ENCODE measurements at regions not wholly inside any gene's neighbourhood (a gene's known extent, or its start where the extent isn't known, plus 50 kb on each side); places are given as distances from the start of the nearest gene placed in this dataset.

DNA sequence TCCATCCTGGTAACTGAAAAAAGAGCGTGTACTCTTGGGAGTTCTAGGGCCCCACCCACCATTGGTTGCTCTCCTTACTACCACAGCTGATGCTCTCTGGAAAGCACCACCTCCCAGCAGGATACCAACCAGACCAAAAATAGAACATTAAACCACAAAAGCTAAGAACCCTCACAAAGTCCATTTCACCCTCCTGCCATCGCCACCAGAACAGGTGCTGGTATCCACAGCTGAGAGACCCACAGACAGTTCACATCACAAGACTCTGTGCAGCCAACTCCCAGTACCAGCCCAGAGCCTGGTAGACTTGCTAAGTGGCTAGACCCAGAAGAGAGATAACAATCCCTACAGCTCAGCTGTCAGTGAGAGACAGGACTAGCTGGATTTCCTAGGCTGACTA is 240.6 kb downstream of the PABPC4L start (continued):
- TF ChIP-seq, protein P1, sequence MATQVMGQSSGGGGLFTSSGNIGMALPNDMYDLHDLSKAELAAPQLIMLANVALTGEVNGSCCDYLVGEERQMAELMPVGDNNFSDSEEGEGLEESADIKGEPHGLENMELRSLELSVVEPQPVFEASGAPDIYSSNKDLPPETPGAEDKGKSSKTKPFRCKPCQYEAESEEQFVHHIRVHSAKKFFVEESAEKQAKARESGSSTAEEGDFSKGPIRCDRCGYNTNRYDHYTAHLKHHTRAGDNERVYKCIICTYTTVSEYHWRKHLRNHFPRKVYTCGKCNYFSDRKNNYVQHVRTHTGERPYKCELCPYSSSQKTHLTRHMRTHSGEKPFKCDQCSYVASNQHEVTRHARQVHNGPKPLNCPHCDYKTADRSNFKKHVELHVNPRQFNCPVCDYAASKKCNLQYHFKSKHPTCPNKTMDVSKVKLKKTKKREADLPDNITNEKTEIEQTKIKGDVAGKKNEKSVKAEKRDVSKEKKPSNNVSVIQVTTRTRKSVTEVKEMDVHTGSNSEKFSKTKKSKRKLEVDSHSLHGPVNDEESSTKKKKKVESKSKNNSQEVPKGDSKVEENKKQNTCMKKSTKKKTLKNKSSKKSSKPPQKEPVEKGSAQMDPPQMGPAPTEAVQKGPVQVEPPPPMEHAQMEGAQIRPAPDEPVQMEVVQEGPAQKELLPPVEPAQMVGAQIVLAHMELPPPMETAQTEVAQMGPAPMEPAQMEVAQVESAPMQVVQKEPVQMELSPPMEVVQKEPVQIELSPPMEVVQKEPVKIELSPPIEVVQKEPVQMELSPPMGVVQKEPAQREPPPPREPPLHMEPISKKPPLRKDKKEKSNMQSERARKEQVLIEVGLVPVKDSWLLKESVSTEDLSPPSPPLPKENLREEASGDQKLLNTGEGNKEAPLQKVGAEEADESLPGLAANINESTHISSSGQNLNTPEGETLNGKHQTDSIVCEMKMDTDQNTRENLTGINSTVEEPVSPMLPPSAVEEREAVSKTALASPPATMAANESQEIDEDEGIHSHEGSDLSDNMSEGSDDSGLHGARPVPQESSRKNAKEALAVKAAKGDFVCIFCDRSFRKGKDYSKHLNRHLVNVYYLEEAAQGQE (IDR thresholded peaks at IDR 0.05) = no peak
- TF ChIP-seq JUNB (IDR thresholded peaks at IDR 0.05) = no peak
- TF ChIP-seq NPAS2 (CRISPR knock-in tag; IDR thresholded peaks at IDR 0.05; ENCODE audit: borderline replicate concordance) = no peak
- no peak for TF ChIP-seq ZSCAN20 (CRISPR knock-in tag; IDR thresholded peaks at IDR 0.05)
- no peak for TF ChIP-seq HOXB13 (CRISPR knock-in tag; IDR thresholded peaks at IDR 0.05; ENCODE audit: low read depth)
- TF ChIP-seq, protein P2, sequence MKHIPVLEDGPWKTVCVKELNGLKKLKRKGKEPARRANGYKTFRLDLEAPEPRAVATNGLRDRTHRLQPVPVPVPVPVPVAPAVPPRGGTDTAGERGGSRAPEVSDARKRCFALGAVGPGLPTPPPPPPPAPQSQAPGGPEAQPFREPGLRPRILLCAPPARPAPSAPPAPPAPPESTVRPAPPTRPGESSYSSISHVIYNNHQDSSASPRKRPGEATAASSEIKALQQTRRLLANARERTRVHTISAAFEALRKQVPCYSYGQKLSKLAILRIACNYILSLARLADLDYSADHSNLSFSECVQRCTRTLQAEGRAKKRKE (CRISPR knock-in tag; IDR thresholded peaks at IDR 0.05; ENCODE audit: low read depth) = no peak

DNA sequence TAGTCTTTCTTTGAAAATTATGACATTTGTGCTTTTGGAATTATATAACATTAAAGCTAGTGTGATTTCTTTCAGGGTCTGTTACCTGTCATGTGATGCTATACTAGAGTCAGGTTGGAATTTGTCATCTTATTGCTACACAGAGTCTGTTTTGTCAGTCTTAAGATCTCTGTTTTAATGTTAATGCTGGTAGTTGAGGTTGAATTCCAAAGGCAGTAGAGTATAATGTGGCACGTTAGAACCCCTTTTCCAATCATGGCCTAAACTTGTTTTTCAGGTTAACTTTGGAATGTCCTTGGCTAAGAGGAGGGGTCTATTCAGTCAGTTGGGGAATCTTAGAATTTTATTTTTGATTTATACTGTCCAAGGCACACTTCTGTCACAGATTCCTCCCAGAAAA is 258.5 kb downstream of the PABPC4L start:
- no peak for ATAC-seq
- TF ChIP-seq MAZ (IDR thresholded peaks at IDR 0.05; ENCODE audit: borderline replicate concordance, low read depth, low read length) = no peak
- no peak for TF ChIP-seq POLR2A (IDR thresholded peaks at IDR 0.05; ENCODE audit: low read length)
- TF ChIP-seq HOXB5 (CRISPR knock-in tag; IDR thresholded peaks at IDR 0.05) = no peak
- TF ChIP-seq ZSCAN20 (CRISPR knock-in tag; IDR thresholded peaks at IDR 0.05) = no peak
- TF ChIP-seq, protein P3, sequence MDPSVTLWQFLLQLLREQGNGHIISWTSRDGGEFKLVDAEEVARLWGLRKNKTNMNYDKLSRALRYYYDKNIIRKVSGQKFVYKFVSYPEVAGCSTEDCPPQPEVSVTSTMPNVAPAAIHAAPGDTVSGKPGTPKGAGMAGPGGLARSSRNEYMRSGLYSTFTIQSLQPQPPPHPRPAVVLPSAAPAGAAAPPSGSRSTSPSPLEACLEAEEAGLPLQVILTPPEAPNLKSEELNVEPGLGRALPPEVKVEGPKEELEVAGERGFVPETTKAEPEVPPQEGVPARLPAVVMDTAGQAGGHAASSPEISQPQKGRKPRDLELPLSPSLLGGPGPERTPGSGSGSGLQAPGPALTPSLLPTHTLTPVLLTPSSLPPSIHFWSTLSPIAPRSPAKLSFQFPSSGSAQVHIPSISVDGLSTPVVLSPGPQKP (IDR thresholded peaks at IDR 0.05; ENCODE audit: low read depth, low read length) = no peak
- TF ChIP-seq ZNF302 (CRISPR knock-in tag; IDR thresholded peaks at IDR 0.05) = no peak
- TF ChIP-seq HDAC2 (IDR thresholded peaks at IDR 0.05) = no peak
- TF ChIP-seq, protein P4, sequence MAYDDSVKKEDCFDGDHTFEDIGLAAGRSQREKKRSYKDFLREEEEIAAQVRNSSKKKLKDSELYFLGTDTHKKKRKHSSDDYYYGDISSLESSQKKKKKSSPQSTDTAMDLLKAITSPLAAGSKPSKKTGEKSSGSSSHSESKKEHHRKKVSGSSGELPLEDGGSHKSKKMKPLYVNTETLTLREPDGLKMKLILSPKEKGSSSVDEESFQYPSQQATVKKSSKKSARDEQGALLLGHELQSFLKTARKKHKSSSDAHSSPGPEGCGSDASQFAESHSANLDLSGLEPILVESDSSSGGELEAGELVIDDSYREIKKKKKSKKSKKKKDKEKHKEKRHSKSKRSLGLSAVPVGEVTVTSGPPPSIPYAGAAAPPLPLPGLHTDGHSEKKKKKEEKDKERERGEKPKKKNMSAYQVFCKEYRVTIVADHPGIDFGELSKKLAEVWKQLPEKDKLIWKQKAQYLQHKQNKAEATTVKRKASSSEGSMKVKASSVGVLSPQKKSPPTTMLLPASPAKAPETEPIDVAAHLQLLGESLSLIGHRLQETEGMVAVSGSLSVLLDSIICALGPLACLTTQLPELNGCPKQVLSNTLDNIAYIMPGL (CRISPR knock-in tag; IDR thresholded peaks at IDR 0.05; ENCODE audit: borderline replicate concordance) = no peak
- no peak for TF ChIP-seq RAD21 (conservative IDR thresholded peaks at IDR 0.05 in 1 of 2, IDR thresholded peaks at IDR 0.05 in 1 of 2)
- TF ChIP-seq EP300 (IDR thresholded peaks at IDR 0.05) = no peak
- no peak for TF ChIP-seq EHMT2 (IDR thresholded peaks at IDR 0.05; ENCODE audit: low read depth)
- no peak for DNase-seq (ENCODE audit: low read depth in 1 of 2, low spot score in 1 of 2)
- 22% methylated on average over 1 of the region's 1 CpG for WGBS (ENCODE audit: missing lambda C conversion rate)
- Histone ChIP-seq H3K4me3 (no peak overlapping the region), H3K9me3 (no peaks in the 10 kb centered on the region), H3K27ac (no peak overlapping the region), H3K4me1 (no peaks in the 10 kb centered on the region), H3K4me2 (no peak overlapping the region)
- no peak for FAIRE-seq
- ChIA-PET CTCF (no interaction called here), POLR2A (no interaction called here)

DNA sequence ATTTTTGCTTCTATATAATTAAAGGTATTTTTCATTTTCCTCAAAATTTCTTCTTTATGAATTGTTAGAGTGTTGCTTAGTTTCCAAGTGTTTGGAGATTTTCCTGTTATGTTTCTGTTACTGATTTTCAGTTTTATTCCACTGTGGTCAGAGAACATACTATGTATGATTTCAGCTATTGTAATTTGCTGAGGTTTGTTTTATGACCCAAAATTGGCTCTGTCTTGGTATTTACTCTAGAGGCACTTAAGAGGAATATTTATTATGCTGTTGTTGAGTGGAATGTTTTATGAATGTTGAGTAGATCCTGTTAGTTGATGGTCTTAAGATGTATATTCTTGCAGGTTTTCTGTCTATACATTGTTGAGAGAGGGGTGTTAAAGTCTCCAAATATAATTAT is 263.5 kb downstream of the PABPC4L start:
- CTCF ChIA-PET = no interaction called here
- H3K4me3 ChIP-seq = no peak overlapping the region
- H3K9me3 ChIP-seq = no peaks in the 10 kb centered on the region
- FAIRE-seq (no peak), DNase-seq (ENCODE audit: low read depth in 1 of 2, low spot score in 1 of 2) (no peak), ATAC-seq (no peak)
- H3K4me1 ChIP-seq = no peaks in the 10 kb centered on the region
- no peak for TF ChIP-seq CHD4 (IDR thresholded peaks at IDR 0.05; ENCODE audit: borderline replicate concordance)
- no peak for TF ChIP-seq MYC (IDR thresholded peaks at IDR 0.05; ENCODE audit: borderline replicate concordance, low read length)
- no peak for TF ChIP-seq NPAS2 (CRISPR knock-in tag; IDR thresholded peaks at IDR 0.05; ENCODE audit: borderline replicate concordance)
- TF ChIP-seq, protein P5, sequence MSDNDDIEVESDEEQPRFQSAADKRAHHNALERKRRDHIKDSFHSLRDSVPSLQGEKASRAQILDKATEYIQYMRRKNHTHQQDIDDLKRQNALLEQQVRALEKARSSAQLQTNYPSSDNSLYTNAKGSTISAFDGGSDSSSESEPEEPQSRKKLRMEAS (IDR thresholded peaks at IDR 0.05) = no peak
- TF ChIP-seq HOXB5 (CRISPR knock-in tag; IDR thresholded peaks at IDR 0.05) = no peak
- TF ChIP-seq FOXS1 (CRISPR knock-in tag; IDR thresholded peaks at IDR 0.05) = no peak
- no peak for TF ChIP-seq KDM5A (IDR thresholded peaks at IDR 0.05)
- TF ChIP-seq, protein P6, sequence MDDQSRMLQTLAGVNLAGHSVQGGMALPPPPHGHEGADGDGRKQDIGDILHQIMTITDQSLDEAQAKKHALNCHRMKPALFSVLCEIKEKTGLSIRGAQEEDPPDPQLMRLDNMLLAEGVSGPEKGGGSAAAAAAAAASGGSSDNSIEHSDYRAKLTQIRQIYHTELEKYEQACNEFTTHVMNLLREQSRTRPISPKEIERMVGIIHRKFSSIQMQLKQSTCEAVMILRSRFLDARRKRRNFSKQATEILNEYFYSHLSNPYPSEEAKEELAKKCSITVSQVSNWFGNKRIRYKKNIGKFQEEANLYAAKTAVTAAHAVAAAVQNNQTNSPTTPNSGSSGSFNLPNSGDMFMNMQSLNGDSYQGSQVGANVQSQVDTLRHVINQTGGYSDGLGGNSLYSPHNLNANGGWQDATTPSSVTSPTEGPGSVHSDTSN (IDR thresholded peaks at IDR 0.05) = no peak
- no peak for TF ChIP-seq KDM1A (IDR thresholded peaks at IDR 0.05; ENCODE audit: low read depth)
- no peak overlapping the region for H3K27ac ChIP-seq
- H3K4me2 ChIP-seq = no peak overlapping the region
- POLR2A ChIA-PET = no interaction called here

All from A549 (cell line).